ENCODE measurements at regions not wholly inside any gene's neighbourhood (a gene's known extent, or its start where the extent isn't known, plus 50 kb on each side); places are given as distances from the start of the nearest gene placed in this dataset.

DNA sequence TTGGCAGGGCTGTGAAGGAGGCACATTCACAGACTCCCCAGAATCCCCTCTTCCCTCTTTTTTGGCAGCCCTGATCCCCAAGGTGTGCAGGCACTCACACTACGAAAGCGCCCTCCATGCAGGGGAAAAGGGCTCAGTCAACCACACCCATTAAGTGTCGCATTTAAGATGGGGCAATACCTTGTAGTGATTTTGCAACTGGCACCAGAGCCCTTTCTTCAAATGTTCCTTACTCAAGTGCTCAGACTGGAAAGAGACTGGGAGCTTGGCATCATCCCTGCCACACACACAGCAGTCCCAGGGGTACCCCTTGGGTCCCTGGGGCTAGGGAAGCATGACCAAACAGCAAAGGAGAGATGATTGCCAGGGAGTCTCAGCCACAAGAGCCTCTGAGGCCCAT is 190.1 kb downstream of the HAUS1 start:
- no peak for DNase-seq (ENCODE audit: low read depth)

GRCh38 chr18:46294751-46295150 is 190.6 kb downstream of the HAUS1 start:
- DNase-seq (ENCODE audit: low read depth) = no peak

DNA sequence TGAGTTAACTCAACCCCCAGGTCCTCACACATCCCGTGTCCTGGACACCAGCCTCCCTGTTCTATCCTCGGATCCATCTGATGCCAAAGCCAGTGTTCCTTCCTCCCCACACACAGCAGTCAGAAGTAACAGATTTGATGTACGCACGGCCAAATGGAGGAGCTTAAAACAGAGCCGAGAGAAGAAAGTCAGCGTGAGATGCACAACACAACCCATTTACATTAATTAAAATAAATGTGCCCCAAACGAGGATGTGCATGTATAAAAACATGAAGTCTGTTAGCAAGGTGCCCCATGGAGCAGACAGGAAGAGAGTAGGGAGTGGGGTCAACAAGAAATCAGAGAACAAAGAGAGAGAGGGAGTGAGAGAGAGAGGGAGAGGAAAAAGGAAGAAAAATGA is 191.2 kb downstream of the HAUS1 start:
- DNase-seq (ENCODE audit: low read depth) = no peak

DNA sequence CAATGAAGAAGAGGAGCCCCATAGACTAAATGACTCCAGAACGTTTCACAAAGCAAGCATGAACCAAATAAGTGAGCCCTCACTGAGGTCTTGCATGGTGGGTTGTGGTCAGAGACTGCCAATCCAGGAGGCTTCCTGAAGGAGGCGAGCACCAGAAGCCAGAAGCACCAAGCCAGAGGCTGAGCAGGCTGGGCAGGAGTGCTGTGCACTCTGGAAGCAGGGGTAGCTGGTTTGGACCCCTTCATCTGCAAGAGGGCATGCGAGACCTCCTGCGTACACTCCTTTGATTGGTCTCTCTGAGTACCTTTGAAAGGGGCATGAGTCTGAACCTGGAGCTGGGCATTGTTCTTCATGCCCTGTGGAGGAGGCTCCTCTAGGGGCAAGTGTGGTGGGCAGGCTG is 192.5 kb downstream of the HAUS1 start:
- DNase-seq (ENCODE audit: low read depth) = no peak

DNA sequence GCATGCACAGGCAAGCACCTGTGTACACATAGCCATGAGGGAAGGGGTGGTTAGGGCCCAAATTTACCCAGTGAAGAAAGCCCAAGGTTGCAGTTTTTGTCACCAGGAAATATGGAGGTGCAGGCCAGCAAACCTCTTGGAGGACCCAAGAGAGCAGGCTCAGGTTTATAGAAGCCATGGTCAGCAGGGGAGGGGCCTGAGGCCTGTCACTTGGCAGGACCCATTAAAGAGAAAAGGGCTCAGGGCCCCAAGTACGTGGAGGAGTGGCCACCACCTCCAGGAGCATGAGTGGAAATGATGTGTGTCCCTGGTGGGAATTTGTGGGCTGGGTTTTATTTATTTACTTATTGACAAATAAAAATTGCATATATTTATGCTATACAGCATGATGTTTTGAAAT is 192.9 kb downstream of the HAUS1 start:
- DNase-seq (ENCODE audit: low read depth) = no peak

DNA sequence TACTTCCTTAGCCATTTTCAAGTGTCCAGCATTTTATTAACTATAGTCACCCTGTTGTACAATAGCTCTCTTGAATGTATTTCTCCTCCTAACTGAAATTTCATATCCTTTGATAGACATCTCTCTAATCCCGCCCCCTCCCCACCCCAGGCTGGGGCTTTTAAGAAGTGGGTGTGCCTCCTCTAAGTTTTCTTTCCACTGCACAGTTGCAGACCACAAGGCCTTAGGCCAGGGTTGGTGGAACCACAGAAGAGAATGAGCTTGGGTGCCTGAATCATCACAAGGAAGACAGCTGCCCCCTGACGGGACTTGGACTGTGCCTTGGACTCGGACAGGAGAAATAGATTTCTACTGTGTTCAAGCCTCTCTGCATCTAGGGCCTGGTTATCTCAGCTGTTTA is 193.4 kb downstream of the HAUS1 start:
- DNase-seq (ENCODE audit: low read depth) = no peak

- DNase-seq (ENCODE audit: low read depth) = no peak
Observed at GRCh38 chr18:46298511-46298910, 194.3 kb downstream of the HAUS1 start.

DNA sequence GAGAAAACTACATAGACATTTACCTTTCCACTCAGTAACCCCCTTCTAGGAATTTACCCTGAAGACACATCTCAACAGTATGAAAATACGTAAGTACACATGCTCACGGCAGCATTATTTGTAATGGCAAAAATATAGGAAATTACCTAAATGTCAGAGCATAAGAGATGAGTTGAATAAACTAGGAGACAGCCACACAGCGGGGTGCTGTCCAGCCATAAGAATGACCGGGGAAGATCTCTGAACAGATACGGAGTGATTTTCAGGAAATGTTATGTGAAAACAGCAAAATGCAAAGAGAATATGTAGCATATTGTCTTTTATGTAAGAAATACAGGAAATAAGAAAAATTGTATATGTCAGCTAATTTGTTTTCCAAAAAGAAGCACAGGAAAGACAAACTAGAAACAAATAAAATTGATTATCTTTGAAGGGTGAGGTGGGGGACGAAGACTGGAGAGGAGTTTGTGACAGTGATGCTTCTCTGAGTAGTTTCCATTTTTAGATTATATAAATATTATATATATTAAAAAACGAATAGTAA is 195.4 kb downstream of the HAUS1 start:
- DNase-seq (ENCODE audit: low read depth) = no peak

DNA sequence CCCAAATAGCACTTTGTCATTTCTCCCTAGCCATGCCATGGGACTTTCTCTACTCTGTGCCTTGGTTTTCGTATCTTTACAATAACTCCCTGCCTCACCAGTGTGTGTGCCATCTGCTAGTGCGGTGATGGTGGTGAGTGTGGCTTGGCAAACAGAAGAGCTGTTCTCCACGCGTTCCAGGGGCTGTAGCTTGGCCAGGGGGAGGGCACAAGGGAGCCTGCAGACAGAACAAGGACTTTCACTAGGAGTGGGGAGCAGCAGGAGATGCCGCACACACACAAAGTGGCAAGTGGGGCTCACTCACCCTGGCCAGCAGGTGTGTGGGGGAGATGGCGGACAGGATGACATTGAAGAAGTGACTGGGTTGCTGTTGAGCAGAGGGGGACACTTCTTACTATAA is 196.9 kb downstream of the HAUS1 start:
- no peak for DNase-seq (ENCODE audit: low read depth)

DNA sequence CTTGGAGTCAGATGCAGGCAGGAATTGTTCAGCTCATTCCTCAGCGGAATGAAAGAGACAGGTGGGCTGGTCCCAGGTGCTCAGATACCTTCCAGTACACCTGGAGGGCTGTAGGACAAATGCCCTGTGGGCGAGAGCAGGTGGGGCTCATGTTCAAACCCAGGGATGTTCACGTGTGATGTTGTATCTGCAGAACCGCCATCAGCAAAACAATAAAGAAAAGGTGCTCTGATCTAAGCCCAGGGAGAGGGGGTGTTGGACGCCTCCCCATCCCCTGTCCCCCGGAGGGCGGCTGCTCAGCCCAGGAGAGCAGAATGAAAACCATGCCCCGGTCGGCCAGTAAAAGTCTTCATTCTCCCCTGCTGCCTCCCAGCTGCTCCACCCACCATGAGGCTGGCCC is 197.4 kb downstream of the HAUS1 start:
- DNase-seq (ENCODE audit: low read depth) = no peak

DNA sequence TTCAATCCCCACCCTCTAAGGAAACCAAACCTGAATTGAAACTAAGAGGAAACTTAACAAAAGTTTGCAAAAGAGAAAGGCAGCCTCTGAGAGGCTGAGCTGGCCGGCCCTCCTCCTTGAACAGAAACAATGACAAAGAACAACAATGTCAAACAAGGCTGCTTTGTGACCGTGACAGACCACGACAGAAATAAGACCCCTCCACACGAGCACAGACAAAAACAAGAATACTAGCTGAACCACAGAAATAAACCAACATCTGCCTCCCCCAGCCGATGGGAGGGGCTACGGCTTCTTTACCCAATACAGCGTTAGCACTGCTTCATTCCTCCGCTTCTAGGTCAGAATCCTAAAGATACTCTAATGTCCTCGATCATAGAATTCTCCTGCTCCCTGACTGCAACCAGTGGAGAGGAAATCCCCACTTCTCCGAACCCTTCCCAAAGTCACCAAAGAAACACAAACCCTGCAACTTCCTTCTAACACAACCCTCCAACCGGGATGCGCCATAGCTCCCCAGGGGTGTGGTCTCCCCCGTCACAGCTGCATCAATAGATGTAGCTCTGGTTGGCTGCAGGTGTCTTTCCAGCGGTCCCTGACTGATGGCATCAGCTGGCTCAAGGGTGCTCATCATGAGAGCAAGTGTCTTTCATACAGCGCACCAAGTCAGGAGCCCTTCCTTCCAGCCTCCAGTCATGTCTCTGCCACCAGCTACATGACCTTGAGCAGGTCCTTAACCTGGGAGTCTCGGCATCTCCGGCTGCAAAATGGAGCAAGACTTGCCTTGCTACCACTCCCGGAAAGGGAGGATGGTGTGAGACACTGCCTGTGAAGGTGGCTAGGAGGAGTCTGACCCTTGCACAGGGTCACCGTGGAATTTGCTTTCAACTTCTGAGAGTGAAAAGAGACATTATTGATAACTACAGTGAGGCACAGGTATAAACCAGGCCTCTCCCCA is 198.6 kb downstream of the HAUS1 start:
- DNase-seq (ENCODE audit: low read depth) = no peak

GRCh38 chr18:46310258-46310657 is 206.1 kb downstream of the HAUS1 start:
- no peak for DNase-seq (ENCODE audit: low read depth)

DNA sequence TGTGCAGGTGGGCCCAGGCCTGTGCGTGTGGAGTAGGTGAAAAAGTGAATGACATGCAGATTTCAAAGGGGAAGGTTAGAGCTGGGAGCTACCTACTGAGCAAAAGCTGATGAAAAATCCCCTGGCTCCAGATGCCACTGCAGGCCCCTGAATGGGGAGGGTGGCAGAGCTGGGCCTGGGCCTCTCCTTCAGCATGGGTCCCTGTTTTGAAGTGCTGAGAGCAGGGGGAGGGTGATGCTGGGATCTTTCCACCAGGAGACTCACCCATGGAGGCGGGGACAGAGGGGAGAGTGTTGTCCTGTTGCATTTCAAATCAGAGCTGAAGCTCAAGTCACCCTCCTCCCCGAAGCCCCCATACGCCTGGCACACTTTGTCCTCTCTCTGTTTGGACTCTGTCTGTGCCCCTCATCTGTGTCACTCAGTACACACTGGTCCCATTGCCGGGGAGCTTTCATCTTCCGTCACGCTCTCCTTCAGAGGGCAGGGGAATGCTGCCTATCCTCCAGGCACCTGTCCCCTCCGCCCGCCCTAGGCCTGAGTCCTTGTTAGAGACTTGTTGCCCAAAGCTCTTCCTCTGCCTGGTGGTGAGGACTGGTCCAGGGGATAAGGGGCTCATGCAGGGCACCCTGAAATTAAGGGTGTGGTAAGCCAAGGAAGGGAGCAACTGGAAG is 206.6 kb downstream of the HAUS1 start:
- no peak for DNase-seq (ENCODE audit: low read depth)

DNA sequence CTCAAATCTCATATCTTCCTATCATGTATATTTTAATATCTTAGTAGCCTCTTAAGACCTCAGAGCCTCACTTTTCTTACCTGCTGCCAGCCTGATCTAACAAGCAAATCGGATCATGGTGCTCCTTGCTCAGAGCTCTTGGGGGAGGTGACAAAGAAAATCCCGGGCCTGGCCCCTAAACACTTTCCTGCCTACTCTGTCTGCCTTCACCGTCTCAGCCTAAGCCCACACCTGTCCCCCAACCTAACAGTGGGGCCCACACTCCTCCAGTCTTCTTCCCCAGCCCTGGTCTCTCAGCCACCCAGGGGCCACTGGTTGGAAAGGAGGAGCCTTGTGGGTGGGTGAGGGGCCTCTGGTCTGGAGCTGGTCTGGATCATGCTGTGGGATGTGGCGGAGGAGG is 207.3 kb downstream of the HAUS1 start:
- no peak for DNase-seq (ENCODE audit: low read depth)

- DNase-seq (ENCODE audit: low read depth) = no peak
Observed at GRCh38 chr18:46312221-46312620, 208.0 kb downstream of the HAUS1 start.

- no peak for DNase-seq (ENCODE audit: low read depth)
Observed at GRCh38 chr18:46313521-46313920, 209.3 kb downstream of the HAUS1 start.

DNA sequence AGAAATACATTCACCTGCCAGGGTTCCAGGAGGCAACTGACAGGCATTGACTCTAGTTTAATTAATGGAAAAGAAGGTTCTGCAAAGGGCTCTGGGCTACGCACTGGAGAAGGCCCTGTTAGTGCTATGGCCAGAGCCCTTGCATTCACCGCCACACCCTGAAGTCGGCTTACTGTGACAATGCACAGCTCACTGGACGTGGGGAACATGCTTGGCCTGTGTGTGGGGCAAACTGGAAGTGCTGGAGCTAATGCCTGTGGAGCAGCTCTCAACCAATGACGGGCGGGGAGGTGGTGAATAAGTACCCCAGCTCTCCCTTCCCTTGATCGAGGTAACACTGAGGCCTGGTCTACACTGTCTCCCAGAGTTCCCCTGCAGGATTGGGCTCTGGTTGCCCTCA is 209.8 kb downstream of the HAUS1 start:
- DNase-seq (ENCODE audit: low read depth) = no peak

GRCh38 chr18:46315161-46315560 is 211.0 kb downstream of the HAUS1 start:
- DNase-seq (ENCODE audit: low read depth) = no peak

DNA sequence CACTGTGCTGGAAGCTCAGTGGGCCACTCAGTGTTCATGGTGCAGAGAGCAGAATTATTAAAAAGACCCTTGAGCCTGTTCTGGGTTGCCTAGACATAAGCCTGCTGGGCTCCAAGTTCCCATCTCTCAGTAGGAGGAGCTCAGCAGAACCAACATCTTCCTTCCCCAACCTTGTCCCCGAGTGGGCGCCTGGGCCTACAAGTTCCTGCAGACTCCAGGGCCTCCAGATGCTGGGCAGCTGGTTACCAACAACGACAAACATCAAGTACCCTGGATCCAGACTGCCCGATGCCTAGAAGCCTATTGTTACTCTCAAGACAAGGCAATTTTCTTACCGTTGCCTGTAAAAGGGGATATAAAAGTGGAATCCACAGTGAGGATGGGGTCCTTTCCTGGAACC is 214.2 kb downstream of the HAUS1 start:
- DNase-seq (ENCODE audit: low read depth) = no peak

DNA sequence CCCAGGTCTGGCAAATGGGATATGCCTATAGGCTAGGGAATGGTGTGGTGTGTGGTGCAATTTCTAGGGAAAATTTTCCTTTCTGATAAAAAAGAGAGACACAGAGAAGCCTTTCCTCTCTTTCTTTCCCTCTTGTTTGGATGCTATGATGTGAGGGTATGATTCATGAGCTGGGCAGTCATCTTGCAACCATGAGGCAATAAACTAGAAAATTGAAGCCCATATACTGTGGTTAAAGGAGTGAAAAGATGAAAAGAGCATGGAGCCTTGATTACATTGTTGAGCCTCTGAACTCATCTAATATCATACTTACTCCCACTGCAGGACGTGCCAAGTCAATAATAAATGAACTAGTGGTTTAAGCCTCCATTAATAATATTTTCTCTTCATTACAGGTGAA is 215.6 kb downstream of the HAUS1 start:
- peak; percentile 58 for DNase-seq (ENCODE audit: low read depth)

DNA sequence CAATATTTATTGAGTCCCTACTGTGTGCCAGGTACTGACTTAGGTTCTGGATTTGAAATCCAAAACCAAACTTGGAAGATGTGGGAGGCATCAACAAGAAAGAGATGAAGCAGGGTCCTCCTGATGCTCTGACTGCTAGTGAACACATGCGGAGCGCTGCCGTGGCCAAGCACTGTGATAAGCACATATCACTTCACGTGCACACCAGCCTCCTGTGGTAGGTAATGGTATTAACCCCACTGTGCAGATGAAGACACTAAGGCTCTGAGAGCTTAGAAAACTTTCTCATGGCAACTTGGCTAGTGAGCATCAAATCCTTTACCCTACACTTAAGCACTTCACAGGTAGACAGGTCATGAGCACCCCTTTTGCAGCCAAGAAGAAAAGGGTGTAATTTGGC is 216.1 kb downstream of the HAUS1 start:
- no peak for DNase-seq (ENCODE audit: low read depth)

- peak; percentile 73 for DNase-seq (ENCODE audit: low read depth)
Observed at GRCh38 chr18:46320928-46321711, 216.9 kb downstream of the HAUS1 start.
